RWPE2 (cell line): ENCODE measurements at regions not wholly inside any gene's neighbourhood (a gene's known extent, or its start where the extent isn't known, plus 50 kb on each side); places are given as distances from the start of the nearest gene placed in this dataset.
A peak's percentile ranks its signal among the peaks of the same experiment; 100 is the strongest.
"Not testable (repeated sequence)": the region's sequence is repeated elsewhere in the genome, so short reads cannot be mapped to it uniquely, and the experiment has no call there.

ENCODE experiments used
- ATAC-seq: fragments of 200-7000 bp; cut with Tn5 transposase; 3 replicates; pipeline ENCODE4 v1.9.1; 2021; ENCODE audit warnings: low read depth
- DNase-seq: peaks from one replicate; pipeline ENCODE4 v3.0.0-alpha.2; 2020; ENCODE audit warnings: low spot score
- H3K27ac ChIP-seq: fragments of 450-650 bp; 2 replicates; pipeline ENCODE4 v1.5.1; 2017; ENCODE audit warnings: mild to moderate bottlenecking; ENCODE audit not compliant: poor library complexity, severe bottlenecking
- H3K27me3 ChIP-seq: fragments of 250-450 bp; sonication (Bioruptor Pico); 2 replicates; pipeline ENCODE4 v1.5.1; 2021; ENCODE audit warnings: mild to moderate bottlenecking, moderate library complexity; ENCODE audit not compliant: insufficient read depth, poor library complexity, severe bottlenecking
- H3K36me3 ChIP-seq: fragments of 250-450 bp; sonication (Bioruptor Pico); 2 replicates; pipeline ENCODE4 v1.5.1; 2020; ENCODE audit warnings: low read depth, mild to moderate bottlenecking, moderate library complexity
- H3K4me1 ChIP-seq: fragments of 250-450 bp; sonication (Bioruptor Pico); 2 replicates; pipeline ENCODE4 v1.5.1; 2021; ENCODE audit warnings: mild to moderate bottlenecking, moderate library complexity; ENCODE audit not compliant: insufficient read depth, poor library complexity, severe bottlenecking
- H3K4me3 ChIP-seq: fragments of 250-450 bp; sonication (Bioruptor Pico); 2 replicates; pipeline ENCODE4 v1.5.1; 2021; ENCODE audit warnings: mild to moderate bottlenecking, moderate library complexity; ENCODE audit not compliant: severe bottlenecking
- H3K9me3 ChIP-seq: fragments of 250-450 bp; sonication (Bioruptor Pico); 2 replicates; pipeline ENCODE4 v1.5.1; 2021; ENCODE audit warnings: mild to moderate bottlenecking, moderate library complexity; ENCODE audit not compliant: severe bottlenecking
- TF ChIP-seq, protein P1 (sequence below): fragments of 450-650 bp; IDR thresholded peaks from one replicate; pipeline ENCODE4 v1.5.1; 2017; ENCODE audit warnings: mild to moderate bottlenecking, moderate library complexity; ENCODE audit not compliant: poor library complexity, severe bottlenecking

DNA sequence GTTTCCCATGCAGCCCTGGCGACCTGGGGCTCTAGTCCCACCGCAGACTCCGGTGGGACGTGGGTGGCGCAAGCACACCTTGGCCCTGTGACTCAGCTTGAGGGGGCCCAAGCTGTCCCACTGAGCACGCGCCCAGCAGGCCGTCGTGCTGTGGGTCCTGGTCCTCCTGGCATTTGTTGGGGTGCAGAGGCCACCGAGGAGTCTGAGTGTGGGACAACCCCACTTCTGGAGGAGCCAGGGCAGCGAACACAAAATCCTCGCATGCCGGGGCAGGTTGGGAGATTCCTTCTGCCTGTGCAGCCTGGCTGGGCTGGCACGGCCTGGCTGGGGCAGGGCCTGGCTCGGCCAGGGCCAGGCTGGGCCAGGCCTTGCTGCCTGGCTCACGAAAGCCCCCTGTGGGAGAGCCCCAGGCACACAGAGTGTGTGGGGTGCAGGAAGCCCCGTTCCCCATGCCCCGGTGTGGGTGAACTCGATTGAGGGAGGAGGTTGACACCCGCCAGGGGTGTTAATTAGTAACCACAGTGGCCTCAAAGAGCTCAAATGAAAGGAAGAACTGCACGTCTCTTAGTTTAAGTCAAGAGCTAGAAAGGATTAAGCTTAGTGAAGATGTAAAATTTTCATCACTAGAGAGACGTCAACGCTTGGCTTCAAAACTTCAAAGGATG lies 1808.5 kb upstream of the DEFB115 start:
- TF ChIP-seq, protein P1, sequence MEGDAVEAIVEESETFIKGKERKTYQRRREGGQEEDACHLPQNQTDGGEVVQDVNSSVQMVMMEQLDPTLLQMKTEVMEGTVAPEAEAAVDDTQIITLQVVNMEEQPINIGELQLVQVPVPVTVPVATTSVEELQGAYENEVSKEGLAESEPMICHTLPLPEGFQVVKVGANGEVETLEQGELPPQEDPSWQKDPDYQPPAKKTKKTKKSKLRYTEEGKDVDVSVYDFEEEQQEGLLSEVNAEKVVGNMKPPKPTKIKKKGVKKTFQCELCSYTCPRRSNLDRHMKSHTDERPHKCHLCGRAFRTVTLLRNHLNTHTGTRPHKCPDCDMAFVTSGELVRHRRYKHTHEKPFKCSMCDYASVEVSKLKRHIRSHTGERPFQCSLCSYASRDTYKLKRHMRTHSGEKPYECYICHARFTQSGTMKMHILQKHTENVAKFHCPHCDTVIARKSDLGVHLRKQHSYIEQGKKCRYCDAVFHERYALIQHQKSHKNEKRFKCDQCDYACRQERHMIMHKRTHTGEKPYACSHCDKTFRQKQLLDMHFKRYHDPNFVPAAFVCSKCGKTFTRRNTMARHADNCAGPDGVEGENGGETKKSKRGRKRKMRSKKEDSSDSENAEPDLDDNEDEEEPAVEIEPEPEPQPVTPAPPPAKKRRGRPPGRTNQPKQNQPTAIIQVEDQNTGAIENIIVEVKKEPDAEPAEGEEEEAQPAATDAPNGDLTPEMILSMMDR: no peak
- Histone ChIP-seq H3K36me3 (no peaks in the 10 kb centered on the region), H3K4me3 (no peak overlapping the region), H3K27me3 (peaks cover 18% of the 10 kb centered on the region), H3K27ac (no peak overlapping the region), H3K4me1 (no peaks in the 10 kb centered on the region), H3K9me3 (peaks cover 3% of the 10 kb centered on the region)
- DNase-seq (no peak), ATAC-seq (no peak)

DNA sequence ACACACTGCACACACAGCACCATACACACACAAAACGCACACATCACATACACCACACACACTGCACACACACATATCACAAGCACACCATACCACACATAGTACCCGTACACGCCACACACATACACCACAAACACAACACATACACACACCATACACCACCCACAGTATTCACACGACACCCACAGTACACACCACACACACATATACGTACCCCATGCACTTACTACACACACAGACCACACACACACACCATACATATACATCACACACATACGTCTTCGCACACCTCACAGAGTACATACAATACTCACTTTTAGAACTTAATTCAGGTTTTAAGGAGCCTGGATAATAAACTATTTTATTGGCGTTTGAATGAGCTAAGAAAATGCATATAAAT lies 1805.3 kb upstream of the DEFB115 start:
- Histone ChIP-seq H3K27me3 (peaks cover 6% of the 10 kb centered on the region), H3K27ac (no peak overlapping the region), H3K9me3 (peaks cover 5% of the 10 kb centered on the region), H3K36me3 (no peaks in the 10 kb centered on the region), H3K4me1 (no peaks in the 10 kb centered on the region), H3K4me3 (no peak overlapping the region)
- TF ChIP-seq, protein P1: no peak
- no peak for DNase-seq
- ATAC-seq: no peak

GRCh38 chr20:29456987-29457693 lies 1800.3 kb upstream of the DEFB115 start:
- H3K4me3 ChIP-seq, DNase-seq, H3K27me3 ChIP-seq, H3K4me1 ChIP-seq, H3K27ac ChIP-seq, H3K36me3 ChIP-seq, H3K9me3 ChIP-seq: not testable (repeated sequence)
- ATAC-seq: peak; percentile 66

GRCh38 chr20:29472606-29473005 lies 1784.9 kb upstream of the DEFB115 start:
- DNase-seq: no peak
- Histone ChIP-seq H3K36me3 (no peaks in the 10 kb centered on the region), H3K27me3 (peaks cover 11% of the 10 kb centered on the region), H3K9me3 (no peaks in the 10 kb centered on the region), H3K4me3 (no peak overlapping the region), H3K4me1 (no peaks in the 10 kb centered on the region), H3K27ac (no peak overlapping the region)
- no peak for ATAC-seq
- TF ChIP-seq, protein P1: no peak

GRCh38 chr20:29492840-29493239 lies 1764.6 kb upstream of the DEFB115 start:
- not testable (repeated sequence) for ATAC-seq, H3K36me3 ChIP-seq, H3K27ac ChIP-seq, H3K4me1 ChIP-seq, H3K4me3 ChIP-seq, DNase-seq, H3K9me3 ChIP-seq
- peaks cover 30% of the 10 kb centered on the region for H3K27me3 ChIP-seq

GRCh38 chr20:29496767-29497166 lies 1760.7 kb upstream of the DEFB115 start:
- peak; percentile 80 for DNase-seq
- not testable (repeated sequence) for H3K4me1 ChIP-seq, H3K4me3 ChIP-seq

More at GRCh38 chr20:29496767-29497166, 1760.7 kb upstream of the DEFB115 start:
- H3K27me3 ChIP-seq: peaks cover 29% of the 10 kb centered on the region
- ATAC-seq, H3K9me3 ChIP-seq, H3K36me3 ChIP-seq, H3K27ac ChIP-seq: not testable (repeated sequence)
